SU-DHL-6 (cell line): ENCODE measurements at regions not wholly inside any gene's neighbourhood (a gene's known extent, or its start where the extent isn't known, plus 50 kb on each side); places are given as distances from the start of the nearest gene placed in this dataset.

ENCODE experiments used
- H2AFZ ChIP-seq: fragments of 200-600 bp; sonication (generic); 2 replicates; pipeline ENCODE4 v1.6.1; 2014; ENCODE audit warnings: low read depth, mild to moderate bottlenecking, moderate library complexity, mixed read lengths, antibody characterized with exemption, low read length; ENCODE audit not compliant: severe bottlenecking
- H3F3A ChIP-seq: fragments of 200-600 bp; shearing (Covaris generic); 2 replicates; pipeline ENCODE4 v1.6.0; 2016; ENCODE audit warnings: antibody characterized with exemption, mild to moderate bottlenecking; ENCODE audit not compliant: insufficient read depth
- H3K27ac ChIP-seq: fragments of 200-600 bp; sonication (generic); 2 replicates; pipeline ENCODE4 v1.5.1; 2016; ENCODE audit warnings: low read depth, mild to moderate bottlenecking, low read length, moderate library complexity, mixed read lengths
- H3K27me3 ChIP-seq: fragments of 200-600 bp; sonication (generic), shearing (Covaris generic); 2 replicates; pipeline ENCODE4 v1.6.0; 2014; ENCODE audit warnings: mild to moderate bottlenecking, low read length
- H3K36me3 ChIP-seq: fragments of 200-600 bp; sonication (generic); 2 replicates; pipeline ENCODE4 v1.6.1; 2014; ENCODE audit warnings: mild to moderate bottlenecking, low read length, mixed read lengths
- H3K4me2 ChIP-seq: fragments of 300-600, 200-600 bp; shearing (Covaris generic), sonication (generic); 2 replicates; pipeline ENCODE4 v1.6.0; 2014; ENCODE audit warnings: low read length, low read depth, mild to moderate bottlenecking; ENCODE audit not compliant: poor library complexity, severe bottlenecking
- H3K4me3 ChIP-seq: fragments of 200-600 bp; sonication (generic); 2 replicates; pipeline ENCODE4 v1.5.1; 2014; ENCODE audit warnings: antibody characterized with exemption, low read length, mild to moderate bottlenecking, mixed read lengths; ENCODE audit not compliant: insufficient read depth, poor library complexity, severe bottlenecking
- H3K79me2 ChIP-seq: fragments of 200-600 bp; sonication (generic); 2 replicates; pipeline ENCODE4 v1.6.1; 2014; ENCODE audit warnings: mild to moderate bottlenecking, low read length, moderate library complexity; ENCODE audit not compliant: insufficient read depth
- H3K9ac ChIP-seq: fragments of 200-600 bp; sonication (generic); 2 replicates; pipeline ENCODE4 v1.7.0; 2014; ENCODE audit warnings: mild to moderate bottlenecking, low read length
- H3K9me2 ChIP-seq: fragments of 200-600 bp; sonication (generic); replicated peaks from 2 replicates; pipeline ENCODE4 v1.6.1; 2014; ENCODE audit warnings: low read length; ENCODE audit not compliant: insufficient read depth
- H3K9me3 ChIP-seq: fragments of 200-600 bp; sonication (generic); 2 replicates; pipeline ENCODE4 v1.6.1; 2014; ENCODE audit warnings: low read length, mixed read lengths; ENCODE audit not compliant: insufficient read depth
- H4K20me1 ChIP-seq: fragments of 200-600 bp; sonication (generic); 2 replicates; pipeline ENCODE4 v1.6.1; 2014; ENCODE audit warnings: low read depth, mild to moderate bottlenecking, antibody characterized with exemption, low read length, moderate library complexity, mixed read lengths
- EZH2phosphoT487 ChIP-seq: fragments of 200-600 bp; sonication (generic), shearing (Covaris generic); conservative IDR thresholded peaks from 2 replicates; pipeline ENCODE4 v1.6.1; 2018; ENCODE audit warnings: mild to moderate bottlenecking, antibody characterized with exemption, low read length, moderate library complexity, mixed read lengths
- TF ChIP-seq, protein P1 (sequence below): fragments of 200-600 bp; sonication (generic); IDR thresholded peaks from one replicate; pipeline ENCODE4 v1.5.1; 2017; ENCODE audit warnings: antibody characterized with exemption, mild to moderate bottlenecking, low read length, moderate library complexity; ENCODE audit not compliant: insufficient read depth, poor library complexity, severe bottlenecking

DNA sequence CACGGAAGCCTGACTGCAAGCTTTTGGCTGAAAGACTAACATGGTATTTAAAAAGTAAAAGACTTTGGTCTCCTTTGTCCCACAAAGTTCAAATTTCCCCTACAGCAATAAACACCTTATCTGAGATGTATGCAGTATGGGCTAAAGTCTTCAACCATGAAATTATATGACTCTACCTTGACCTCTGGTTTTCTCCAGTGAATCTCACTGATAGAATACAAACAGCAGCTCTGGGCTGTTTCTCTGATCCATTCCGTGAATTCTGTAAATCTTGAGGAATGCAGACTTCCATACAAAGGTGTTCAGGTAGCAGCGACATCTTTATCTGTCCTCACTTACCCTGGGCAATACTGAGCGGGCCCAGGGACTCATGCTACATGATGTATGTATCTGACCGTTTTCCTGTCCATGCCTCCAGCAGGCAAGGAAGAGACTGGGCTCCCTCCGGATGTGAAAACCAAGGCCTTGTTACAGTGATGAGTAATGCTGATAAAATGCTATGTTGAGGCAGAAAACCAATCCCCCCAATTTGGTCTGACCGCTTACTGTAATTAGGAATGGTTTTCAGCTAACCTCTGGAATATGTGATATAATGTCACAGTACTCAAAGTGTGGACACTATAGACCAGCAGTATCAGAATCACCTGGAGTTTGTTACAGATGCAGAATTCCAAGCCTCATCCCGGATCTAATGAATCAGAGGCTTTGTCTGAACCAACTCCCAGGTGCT lies 589.8 kb downstream of the HS3ST4 start:
- Histone ChIP-seq H3K9ac (no peak overlapping the region), H3K4me2 (no peak overlapping the region), H3K27ac (no peak overlapping the region), H4K20me1 (no peaks in the 10 kb centered on the region), H3K9me2 (no peaks in the 10 kb centered on the region), H3K79me2 (no peaks in the 10 kb centered on the region), H3F3A (no peaks in the 10 kb centered on the region), H3K27me3 (no peaks in the 10 kb centered on the region), H3K4me3 (no peak overlapping the region), H3K9me3 (no peaks in the 10 kb centered on the region), H3K36me3 (no peaks in the 10 kb centered on the region), H2AFZ (no peak overlapping the region)
- TF ChIP-seq, protein P1, sequence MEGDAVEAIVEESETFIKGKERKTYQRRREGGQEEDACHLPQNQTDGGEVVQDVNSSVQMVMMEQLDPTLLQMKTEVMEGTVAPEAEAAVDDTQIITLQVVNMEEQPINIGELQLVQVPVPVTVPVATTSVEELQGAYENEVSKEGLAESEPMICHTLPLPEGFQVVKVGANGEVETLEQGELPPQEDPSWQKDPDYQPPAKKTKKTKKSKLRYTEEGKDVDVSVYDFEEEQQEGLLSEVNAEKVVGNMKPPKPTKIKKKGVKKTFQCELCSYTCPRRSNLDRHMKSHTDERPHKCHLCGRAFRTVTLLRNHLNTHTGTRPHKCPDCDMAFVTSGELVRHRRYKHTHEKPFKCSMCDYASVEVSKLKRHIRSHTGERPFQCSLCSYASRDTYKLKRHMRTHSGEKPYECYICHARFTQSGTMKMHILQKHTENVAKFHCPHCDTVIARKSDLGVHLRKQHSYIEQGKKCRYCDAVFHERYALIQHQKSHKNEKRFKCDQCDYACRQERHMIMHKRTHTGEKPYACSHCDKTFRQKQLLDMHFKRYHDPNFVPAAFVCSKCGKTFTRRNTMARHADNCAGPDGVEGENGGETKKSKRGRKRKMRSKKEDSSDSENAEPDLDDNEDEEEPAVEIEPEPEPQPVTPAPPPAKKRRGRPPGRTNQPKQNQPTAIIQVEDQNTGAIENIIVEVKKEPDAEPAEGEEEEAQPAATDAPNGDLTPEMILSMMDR: no peak
- TF ChIP-seq EZH2phosphoT487: no peak

GRCh38 chr16:26295625-26296304 lies 604.0 kb downstream of the HS3ST4 start:
- Histone ChIP-seq H3F3A (no peaks in the 10 kb centered on the region), H3K27ac (no peak overlapping the region), H2AFZ (no peak overlapping the region), H3K9ac (no peak overlapping the region), H4K20me1 (no peaks in the 10 kb centered on the region), H3K36me3 (no peaks in the 10 kb centered on the region), H3K27me3 (no peaks in the 10 kb centered on the region), H3K4me2 (no peak overlapping the region), H3K4me3 (no peak overlapping the region), H3K9me3 (no peaks in the 10 kb centered on the region), H3K9me2 (no peaks in the 10 kb centered on the region), H3K79me2 (no peaks in the 10 kb centered on the region)
- TF ChIP-seq, protein P1: no peak
- no peak for TF ChIP-seq EZH2phosphoT487

GRCh38 chr16:26301516-26301915 lies 609.8 kb downstream of the HS3ST4 start:
- H3K36me3 ChIP-seq: no peaks in the 10 kb centered on the region
- no peak overlapping the region for H2AFZ ChIP-seq
- no peaks in the 10 kb centered on the region for H3F3A ChIP-seq
- 0 out of 2 replicates have a peak, but pooled peaks cover 5% of the 10 kb centered on the region for H3K27me3 ChIP-seq
- H3K27ac ChIP-seq: no peak overlapping the region
- H3K4me3 ChIP-seq: no peak overlapping the region
- no peaks in the 10 kb centered on the region for H3K9me3 ChIP-seq
- no peaks in the 10 kb centered on the region for H4K20me1 ChIP-seq
- no peaks in the 10 kb centered on the region for H3K9me2 ChIP-seq
- TF ChIP-seq EZH2phosphoT487: no peak
- TF ChIP-seq, protein P1: no peak
- no peaks in the 10 kb centered on the region for H3K79me2 ChIP-seq
- H3K4me2 ChIP-seq: no peak overlapping the region
- no peak overlapping the region for H3K9ac ChIP-seq
